Embryonic facial prominence (tissue), 1 donor: ENCODE measurements at regions not wholly inside any gene's neighbourhood (a gene's known extent, or its start where the extent isn't known, plus 50 kb on each side); places are given as distances from the start of the nearest gene placed in this dataset.
"Not testable (repeated sequence)": the region's sequence is repeated elsewhere in the genome, so short reads cannot be mapped to it uniquely, and the experiment has no call there.

Experiments
- DNase-seq: peaks from one replicate; pipeline ENCODE4 v3.0.0-alpha.2; 2016; ENCODE audit errors: extremely low spot score

GRCh38 chr5:40137223-40137622 lies 542.5 kb upstream of the PTGER4 start:
- DNase-seq = no peak

- DNase-seq = no peak
These were observed 544.7 kb upstream of the PTGER4 start for GRCh38 chr5:40134883-40135520.

DNA sequence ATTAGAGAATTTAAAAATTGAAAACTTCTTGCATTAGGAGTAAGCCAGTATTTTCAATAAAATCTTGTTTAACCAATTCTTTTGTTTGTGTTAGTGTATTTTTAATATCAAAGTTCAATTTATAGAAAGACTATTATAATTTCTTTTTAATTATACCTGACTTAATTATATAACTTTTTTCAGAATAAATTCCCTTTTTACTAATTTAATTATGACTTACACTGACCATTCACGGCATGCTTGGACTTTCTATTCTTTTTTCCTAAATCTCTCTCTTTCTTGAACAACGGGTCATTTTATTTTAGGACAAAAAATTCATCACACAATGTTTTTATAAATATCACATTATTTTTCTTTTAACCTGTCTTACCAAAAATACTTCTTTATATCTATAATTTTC lies 555.3 kb upstream of the PTGER4 start:
- DNase-seq = no peak

GRCh38 chr5:40121236-40121635 lies 558.5 kb upstream of the PTGER4 start:
- no peak for DNase-seq

DNA sequence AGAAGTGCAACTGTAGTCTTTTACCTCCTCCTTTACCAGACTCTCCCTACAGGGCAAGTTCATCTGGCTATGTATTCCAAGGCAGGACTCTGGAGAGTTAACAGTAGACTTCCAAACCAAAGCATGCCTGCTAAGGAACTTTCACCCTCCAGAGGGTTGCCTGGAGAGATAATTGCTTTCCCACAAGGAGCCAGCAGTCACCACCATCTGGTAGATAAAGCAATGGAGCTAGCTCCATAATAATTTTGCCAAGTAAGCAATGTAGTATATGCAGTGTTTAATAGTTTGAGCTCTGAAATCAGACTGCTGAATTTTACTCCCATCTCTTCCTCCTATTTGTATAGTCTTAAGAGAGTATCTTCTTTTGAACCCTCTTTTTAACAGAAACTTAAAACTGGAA lies 566.8 kb upstream of the PTGER4 start:
- DNase-seq = no peak

GRCh38 chr5:40111036-40111435 lies 568.7 kb upstream of the PTGER4 start:
- not testable (repeated sequence) for DNase-seq

DNA sequence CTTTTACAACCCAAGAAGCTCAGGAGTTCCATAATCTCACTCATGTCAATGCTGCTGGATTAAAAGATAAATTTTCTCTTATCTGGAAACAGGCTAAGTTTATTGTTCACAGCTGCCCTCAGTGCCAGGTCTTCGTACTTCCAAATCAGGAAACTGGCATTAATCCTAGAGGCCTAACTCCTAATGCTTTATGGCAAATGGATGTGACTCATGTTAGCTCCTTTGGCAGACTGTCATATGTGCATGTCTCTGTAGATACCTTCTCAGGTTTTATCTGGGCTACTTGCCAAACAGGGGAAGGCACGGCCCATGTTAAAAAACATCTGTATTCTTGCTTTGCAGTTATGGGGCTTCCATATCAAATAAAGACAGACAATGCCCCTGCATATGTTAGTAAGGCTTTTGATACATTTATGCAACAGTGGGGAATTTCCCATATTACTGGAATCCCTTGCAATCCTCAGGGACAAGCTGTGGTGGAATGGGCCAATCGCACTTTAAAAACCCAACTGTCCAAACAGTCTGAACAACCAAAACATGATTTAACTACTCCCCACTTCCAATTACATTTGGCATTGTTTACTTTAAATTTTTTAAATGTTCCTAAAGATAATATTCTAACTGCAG lies 570.8 kb upstream of the PTGER4 start:
- not testable (repeated sequence) for DNase-seq

DNA sequence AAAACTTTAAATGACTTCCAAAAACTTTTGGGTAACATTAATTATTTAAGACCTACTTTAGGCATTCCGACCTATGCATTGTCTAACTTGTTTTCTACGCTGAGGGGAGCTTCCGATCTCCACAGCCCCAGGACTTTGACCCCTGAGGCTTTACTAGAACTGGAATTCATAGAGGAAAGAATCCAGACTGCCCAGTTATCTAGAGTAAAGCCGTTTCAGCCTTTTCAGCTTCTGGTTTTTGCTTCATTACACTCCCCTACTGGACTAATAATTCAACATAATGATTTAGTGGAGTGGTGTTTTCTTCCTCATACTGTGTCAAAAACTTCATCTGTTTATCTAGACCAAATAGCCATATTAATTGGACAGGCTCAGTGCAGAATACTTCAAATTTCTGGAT lies 571.9 kb upstream of the PTGER4 start:
- DNase-seq = not testable (repeated sequence)

- DNase-seq = no peak
These were observed 572.9 kb upstream of the PTGER4 start for GRCh38 chr5:40106847-40107246.

DNA sequence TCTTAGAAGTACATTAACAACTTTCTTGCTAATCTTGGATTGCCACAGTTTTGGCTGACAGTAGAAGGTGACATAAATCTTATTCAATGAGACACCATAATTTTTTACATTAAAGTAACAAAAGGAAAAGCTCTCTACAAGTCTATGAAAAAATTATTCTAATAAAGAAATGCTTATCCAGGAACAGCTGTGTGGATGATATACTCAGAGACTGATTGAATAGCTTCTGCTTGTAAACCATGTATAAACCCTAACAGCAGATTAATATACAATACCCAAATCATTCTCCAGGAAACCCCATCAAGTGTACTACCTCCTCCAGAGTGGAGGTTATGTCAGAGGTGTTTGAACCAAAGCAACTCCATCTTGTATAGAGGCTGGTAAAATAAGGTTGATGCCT lies 581.4 kb upstream of the PTGER4 start:
- DNase-seq = no peak

DNA sequence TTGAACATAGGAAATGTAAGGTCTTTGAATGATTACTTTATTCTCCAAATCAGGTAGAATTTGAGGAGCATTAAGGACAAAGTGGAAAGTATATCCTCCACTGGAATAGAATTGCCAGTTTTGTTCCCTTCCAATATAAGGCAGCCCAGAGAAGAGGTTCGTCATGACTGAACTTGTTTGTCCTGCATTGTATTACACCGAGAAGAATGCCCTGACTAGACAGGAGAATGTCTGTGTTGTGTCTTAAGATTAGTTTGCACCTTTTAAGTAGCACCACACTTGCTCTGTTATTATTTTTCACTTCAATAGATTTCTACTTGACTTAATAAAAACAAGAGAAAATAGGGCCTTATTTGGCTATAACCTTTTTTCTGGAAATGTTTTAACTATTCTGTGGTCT lies 586.2 kb upstream of the PTGER4 start:
- DNase-seq = no peak

- no peak for DNase-seq
These were observed 590.4 kb upstream of the PTGER4 start for GRCh38 chr5:40089269-40089668.

- DNase-seq = no peak
These were observed 595.1 kb upstream of the PTGER4 start for GRCh38 chr5:40084614-40085013.

GRCh38 chr5:40082313-40082712 lies 597.4 kb upstream of the PTGER4 start:
- DNase-seq = no peak

GRCh38 chr5:40080191-40080590 lies 599.5 kb upstream of the PTGER4 start:
- no peak for DNase-seq

DNA sequence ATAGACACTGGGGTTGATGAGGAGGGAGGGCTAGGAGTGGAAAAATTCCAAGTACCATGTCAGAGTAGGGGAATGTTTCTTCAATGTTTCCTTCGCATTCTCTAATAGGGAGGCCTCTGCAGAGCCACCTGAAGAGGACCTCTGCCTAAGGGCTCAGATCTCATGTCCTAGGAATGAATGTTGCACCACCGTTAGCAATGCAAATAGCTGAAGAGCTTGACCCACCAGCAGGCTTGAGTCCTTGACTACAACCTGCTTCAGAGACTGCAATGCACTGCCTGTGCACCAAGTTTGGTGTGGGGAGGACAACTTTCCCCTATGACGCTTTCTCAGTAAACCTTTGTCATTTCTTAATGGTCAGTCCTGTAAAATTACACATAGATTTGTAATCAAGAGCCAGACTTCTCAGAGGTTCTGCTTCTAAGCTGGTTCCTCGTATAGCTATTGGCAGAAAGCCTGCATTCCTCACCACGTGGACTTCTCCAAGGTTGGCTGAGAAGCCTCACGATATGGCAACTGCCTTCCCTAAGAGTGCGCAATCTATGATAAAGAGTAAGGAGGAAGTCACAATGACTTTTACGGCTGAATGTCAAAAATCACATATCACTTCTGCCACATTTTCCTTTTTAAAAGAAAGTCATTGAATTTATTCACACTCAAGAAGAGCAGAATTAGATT lies 600.7 kb upstream of the PTGER4 start:
- DNase-seq = no peak

- no peak for DNase-seq
These were observed 604.9 kb upstream of the PTGER4 start for GRCh38 chr5:40074826-40075225.

GRCh38 chr5:40073927-40074326 lies 605.8 kb upstream of the PTGER4 start:
- no peak for DNase-seq

GRCh38 chr5:40071870-40072269 lies 607.8 kb upstream of the PTGER4 start:
- no peak for DNase-seq

- no peak for DNase-seq
These were observed 613.1 kb upstream of the PTGER4 start for GRCh38 chr5:40066616-40067015.

DNA sequence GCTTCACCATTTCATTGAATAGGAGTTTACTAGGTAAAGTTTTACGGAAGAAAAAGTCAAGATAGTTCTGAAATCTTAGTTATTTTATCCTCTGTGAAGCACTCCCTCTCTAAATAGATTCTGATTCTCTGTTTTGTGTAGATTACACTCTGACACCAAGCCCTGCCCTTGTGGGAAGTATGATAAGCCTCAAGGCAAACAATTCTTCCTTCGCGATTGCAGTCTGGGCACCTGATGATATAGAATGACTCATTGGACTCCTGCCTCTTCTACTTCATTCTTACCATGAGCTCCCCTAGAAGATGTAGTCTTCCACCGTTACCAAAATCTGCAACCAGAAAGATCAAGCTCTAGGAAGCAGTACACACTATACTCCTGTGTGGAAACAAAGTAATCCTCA lies 626.9 kb upstream of the PTGER4 start:
- DNase-seq = no peak

DNA sequence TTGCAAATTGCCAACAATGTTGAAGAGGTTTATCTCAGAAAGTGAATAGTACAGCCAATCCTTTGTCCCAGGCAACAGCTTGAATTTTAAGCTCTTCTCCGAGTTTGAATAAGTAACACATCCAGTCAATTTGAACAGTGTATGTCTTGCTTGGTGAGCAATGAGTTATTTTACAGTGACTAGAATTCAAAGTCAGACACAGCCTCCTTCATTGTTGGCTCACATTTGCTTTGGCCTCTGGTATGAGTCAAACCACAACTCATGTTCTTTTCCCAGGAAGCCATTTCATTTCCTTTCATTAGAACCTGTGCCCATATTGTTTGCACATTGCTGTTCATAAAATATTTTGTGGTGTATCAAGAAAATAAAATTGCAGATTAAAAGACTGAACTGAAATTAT lies 622.0 kb upstream of the DAB2 start:
- DNase-seq = no peak

DNA sequence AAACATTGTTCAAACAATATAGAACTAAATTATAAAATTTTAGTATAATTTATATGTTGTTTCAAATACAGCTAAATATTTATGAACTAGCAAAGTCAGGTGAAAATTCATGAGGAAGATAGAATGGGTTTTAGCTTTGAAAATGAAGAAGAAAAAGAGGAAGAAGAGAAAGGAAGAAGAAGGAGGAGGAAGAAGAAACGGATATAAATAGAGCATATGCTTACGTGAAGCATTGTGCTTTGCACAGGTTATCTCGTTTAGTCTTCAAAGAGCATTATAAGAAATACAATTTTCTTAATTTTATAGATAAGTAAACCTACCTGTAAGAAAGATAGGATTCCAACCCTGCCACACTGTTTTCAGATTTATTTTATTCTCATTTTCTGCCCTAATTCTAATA lies 620.6 kb upstream of the DAB2 start:
- no peak for DNase-seq
